ENCODE measurements at regions not wholly inside any gene's neighbourhood (a gene's known extent, or its start where the extent isn't known, plus 50 kb on each side); places are given as distances from the start of the nearest gene placed in this dataset.

- no peak for DNase-seq
Observed at GRCh38 chr10:113219446-113219845, 269.4 kb downstream of the TCF7L2 start.

- DNase-seq = no peak
Observed at GRCh38 chr10:113221756-113222168, 271.7 kb downstream of the TCF7L2 start.

GRCh38 chr10:113222207-113222606 lies 272.2 kb downstream of the TCF7L2 start:
- DNase-seq = no peak

GRCh38 chr10:113225364-113225763 lies 275.3 kb downstream of the TCF7L2 start:
- no peak for DNase-seq

GRCh38 chr10:113225903-113226302 lies 275.9 kb downstream of the TCF7L2 start:
- no peak for DNase-seq

GRCh38 chr10:113226399-113226798 lies 276.4 kb downstream of the TCF7L2 start:
- peak; percentile 3 for DNase-seq

GRCh38 chr10:113226831-113227445 lies 276.9 kb downstream of the TCF7L2 start:
- DNase-seq = no peak

GRCh38 chr10:113228530-113228929 lies 278.5 kb downstream of the TCF7L2 start:
- no peak for DNase-seq

- DNase-seq = no peak
Observed at GRCh38 chr10:113230011-113230610, 280.1 kb downstream of the TCF7L2 start.

GRCh38 chr10:113232928-113233511 lies 283.0 kb downstream of the TCF7L2 start:
- peak; percentile 51 for DNase-seq

- no peak for DNase-seq
Observed at GRCh38 chr10:113234481-113234880, 284.4 kb downstream of the TCF7L2 start.

- DNase-seq = no peak
Observed at GRCh38 chr10:113235508-113235907, 285.5 kb downstream of the TCF7L2 start.

- DNase-seq = no peak
Observed at GRCh38 chr10:113236998-113237397, 287.0 kb downstream of the TCF7L2 start.

- DNase-seq = no peak
Observed at GRCh38 chr10:113239566-113240350, 289.7 kb downstream of the TCF7L2 start.

GRCh38 chr10:113240736-113241135 lies 290.7 kb downstream of the TCF7L2 start:
- no peak for DNase-seq

GRCh38 chr10:113241599-113242360 lies 291.7 kb downstream of the TCF7L2 start:
- DNase-seq = no peak

- no peak for DNase-seq
Observed at GRCh38 chr10:113243311-113243710, 293.3 kb downstream of the TCF7L2 start.

GRCh38 chr10:113244750-113245149 lies 294.7 kb downstream of the TCF7L2 start:
- no peak for DNase-seq

- no peak for DNase-seq
Observed at GRCh38 chr10:113245286-113245685, 295.2 kb downstream of the TCF7L2 start.

GRCh38 chr10:113247050-113247449 lies 297.0 kb downstream of the TCF7L2 start:
- DNase-seq = no peak

GRCh38 chr10:113252650-113253618 lies 299.9 kb upstream of the HABP2 start:
- DNase-seq = no peak
